ENCODE measurements at regions not wholly inside any gene's neighbourhood (a gene's known extent, or its start where the extent isn't known, plus 50 kb on each side); places are given as distances from the start of the nearest gene placed in this dataset.

- DNase-seq = no peak
These were observed 419.0 kb upstream of the CCDC196 start for GRCh38 chr14:66066981-66067776.

- DNase-seq = no peak
These were observed 417.1 kb upstream of the CCDC196 start for GRCh38 chr14:66069036-66069435.

GRCh38 chr14:66069830-66070541 is 416.2 kb upstream of the CCDC196 start:
- peak in 4 of 56 donors; percentile 6 to 14 (median 11) for DNase-seq

GRCh38 chr14:66070542-66071319 is 415.4 kb upstream of the CCDC196 start:
- peak in 23 of 56 donors; percentile 1 to 41 (median 7) for DNase-seq

- DNase-seq = no peak
These were observed 413.7 kb upstream of the CCDC196 start for GRCh38 chr14:66072190-66073084.

- no peak for DNase-seq
These were observed 411.6 kb upstream of the CCDC196 start for GRCh38 chr14:66074537-66074936.

GRCh38 chr14:66076176-66076575 is 410.0 kb upstream of the CCDC196 start:
- DNase-seq = no peak

- DNase-seq = no peak
These were observed 408.2 kb upstream of the CCDC196 start for GRCh38 chr14:66078006-66078405.

- no peak for DNase-seq
These were observed 404.4 kb upstream of the CCDC196 start for GRCh38 chr14:66081594-66082376.

- DNase-seq = no peak
These were observed 400.9 kb upstream of the CCDC196 start for GRCh38 chr14:66085224-66085623.

- DNase-seq = no peak
These were observed 400.5 kb upstream of the CCDC196 start for GRCh38 chr14:66085665-66086064.

- no peak for DNase-seq
These were observed 398.9 kb upstream of the CCDC196 start for GRCh38 chr14:66087231-66087630.

- no peak for DNase-seq
These were observed 397.5 kb upstream of the CCDC196 start for GRCh38 chr14:66088656-66089055.

GRCh38 chr14:66092206-66092605 is 394.0 kb upstream of the CCDC196 start:
- DNase-seq = no peak

- no peak for DNase-seq
These were observed 393.4 kb upstream of the CCDC196 start for GRCh38 chr14:66092748-66093147.

- DNase-seq = no peak
These were observed 392.0 kb upstream of the CCDC196 start for GRCh38 chr14:66094001-66094727.

GRCh38 chr14:66099451-66099850 is 386.7 kb upstream of the CCDC196 start:
- no peak for DNase-seq

GRCh38 chr14:66099931-66100330 is 386.2 kb upstream of the CCDC196 start:
- no peak for DNase-seq

GRCh38 chr14:66101662-66102061 is 384.5 kb upstream of the CCDC196 start:
- DNase-seq = no peak

Data from amygdala (tissue), 56 donors.